GM19023 (cell line): ENCODE measurements at regions not wholly inside any gene's neighbourhood (a gene's known extent, or its start where the extent isn't known, plus 50 kb on each side); places are given as distances from the start of the nearest gene placed in this dataset.

Experiments used
- ATAC-seq: cut with Tn5 transposase; IDR thresholded peaks from one replicate; pipeline ENCODE4 v1.9.1; 2021; ENCODE audit warnings: mild to moderate bottlenecking, moderate library complexity; ENCODE audit not compliant: unreplicated experiment

DNA sequence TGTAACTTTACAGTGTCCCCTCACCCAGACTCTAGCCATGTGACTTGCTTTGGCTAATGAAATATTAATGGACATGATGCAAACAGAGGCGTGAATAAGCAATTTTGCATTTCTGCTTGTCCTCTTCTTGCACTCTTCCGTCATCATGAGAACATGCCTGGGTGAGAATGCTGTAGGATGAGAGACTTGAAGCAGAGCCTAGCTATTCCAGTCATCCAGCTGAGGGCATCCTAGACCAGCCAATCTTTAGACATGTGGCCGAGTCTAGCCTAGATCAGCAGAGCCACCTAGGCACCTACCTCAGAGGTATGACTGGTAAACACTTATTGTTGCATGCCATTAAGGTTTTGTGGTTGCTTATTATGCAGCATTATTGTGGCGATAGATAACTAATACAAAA lies 450.5 kb upstream of the AZI2 start:
- no peak for ATAC-seq

DNA sequence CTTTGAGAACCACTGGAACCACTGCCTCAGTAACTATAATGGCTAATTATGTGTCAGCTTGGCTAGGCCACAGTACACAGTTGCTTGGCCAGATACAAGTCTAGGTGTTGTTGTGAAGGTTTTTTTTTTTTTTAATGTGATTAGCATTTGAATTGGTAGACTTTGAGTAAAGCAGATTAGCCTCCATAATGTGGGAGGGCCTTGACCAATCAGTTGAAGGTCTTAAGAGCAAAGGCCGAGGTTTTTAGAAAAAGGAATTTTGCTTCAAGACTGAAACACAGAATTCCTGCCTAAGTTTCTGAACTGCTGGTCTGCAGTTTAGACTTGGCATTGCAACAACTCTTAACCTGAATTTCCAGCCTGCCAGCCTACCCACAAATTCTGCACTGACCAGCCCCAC lies 451.6 kb upstream of the AZI2 start:
- no peak for ATAC-seq

DNA sequence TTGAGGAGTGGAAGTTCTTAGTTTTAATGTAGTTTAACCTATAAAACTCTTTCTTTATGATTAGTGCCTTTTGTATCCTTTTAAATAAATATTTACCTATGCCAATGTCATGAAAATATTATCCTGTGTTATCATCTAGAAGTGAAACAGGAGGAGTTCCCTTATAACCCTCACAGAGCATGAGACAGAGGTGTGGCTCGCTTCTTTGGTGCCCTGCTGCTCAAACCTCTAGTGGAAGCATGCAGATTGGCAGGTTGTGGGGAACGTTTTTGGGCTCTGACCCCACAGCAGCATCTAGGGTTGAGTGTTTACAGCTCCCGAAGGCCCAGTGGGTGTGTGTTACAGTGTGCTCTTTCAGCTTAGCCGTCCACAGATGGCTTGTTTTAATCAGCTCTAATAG lies 459.4 kb upstream of the AZI2 start:
- ATAC-seq = no peak

DNA sequence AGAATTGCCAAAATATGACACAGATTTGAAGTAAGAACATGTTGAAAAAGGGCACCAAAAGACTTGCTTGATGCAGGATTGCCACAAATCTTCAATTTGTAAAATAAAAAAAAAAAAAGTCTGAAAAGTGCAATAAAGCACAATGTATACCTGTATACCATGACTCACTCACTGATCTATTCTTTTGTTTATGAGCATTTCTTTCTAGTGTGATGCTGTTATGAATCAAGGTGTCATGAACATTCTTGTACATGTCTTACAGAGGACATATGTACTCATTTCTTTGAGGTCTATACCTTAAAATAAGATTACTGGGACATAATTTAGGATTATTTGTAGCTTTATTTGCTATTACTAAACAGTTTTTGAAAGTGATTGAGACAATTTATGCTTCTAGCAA lies 464.9 kb upstream of the RBMS3 start:
- ATAC-seq = no peak

DNA sequence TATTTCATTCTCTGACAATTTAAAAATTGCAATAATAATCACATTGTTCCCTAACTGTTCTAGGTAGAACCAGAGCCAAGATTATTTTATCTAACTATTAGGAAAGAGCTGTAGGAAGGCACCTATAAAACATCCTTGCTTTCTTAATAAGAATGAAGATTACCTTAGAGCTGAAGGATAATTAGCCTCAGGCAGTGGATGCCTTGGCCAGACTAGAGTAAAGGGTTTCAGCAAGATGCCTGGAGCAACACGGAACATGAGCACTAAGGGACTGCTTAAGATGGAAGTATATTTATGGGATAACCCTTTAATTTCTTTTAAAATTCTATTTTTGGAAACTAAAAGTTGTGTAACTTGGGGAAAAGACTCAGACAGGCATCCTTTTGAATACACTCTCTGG lies 456.6 kb upstream of the RBMS3 start:
- ATAC-seq = no peak

DNA sequence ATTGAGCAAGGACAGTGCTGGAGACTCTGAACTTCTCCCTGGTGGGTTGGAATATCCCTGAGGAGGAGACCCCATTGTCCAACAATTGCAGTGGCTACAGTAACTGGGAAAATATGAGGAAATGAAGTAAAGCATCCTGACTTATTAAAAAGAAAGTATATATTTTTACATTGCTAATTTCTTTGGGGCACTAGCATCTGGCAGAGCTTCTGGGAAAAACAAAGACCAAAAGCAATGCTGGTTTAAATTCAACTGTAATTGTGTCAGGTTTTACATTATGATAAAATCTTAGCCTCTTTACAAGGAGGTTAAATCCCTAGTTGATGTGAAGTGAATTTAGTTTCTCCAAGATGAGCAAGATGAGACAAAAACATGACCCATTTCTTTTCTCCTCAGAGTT lies 454.0 kb upstream of the RBMS3 start:
- no peak for ATAC-seq

DNA sequence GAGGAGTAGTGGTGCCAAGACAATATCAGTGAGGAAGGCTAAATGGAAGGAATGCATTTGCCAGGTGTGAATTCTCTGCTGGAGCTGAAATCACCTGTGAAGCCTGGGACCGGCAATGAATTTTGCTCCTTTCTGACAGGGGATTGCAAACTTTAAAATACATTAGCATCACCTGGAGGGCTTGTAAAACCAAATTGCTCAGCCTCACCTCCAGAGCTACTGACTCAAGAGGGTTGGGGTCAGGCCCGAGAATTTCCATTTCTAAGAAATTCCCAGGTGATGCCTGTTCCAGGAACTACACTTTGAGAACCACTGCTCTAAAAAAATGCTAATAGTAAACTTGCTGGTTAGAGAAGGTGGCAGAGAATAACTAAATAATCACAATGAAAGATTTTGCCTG lies 445.6 kb upstream of the RBMS3 start:
- no peak for ATAC-seq

DNA sequence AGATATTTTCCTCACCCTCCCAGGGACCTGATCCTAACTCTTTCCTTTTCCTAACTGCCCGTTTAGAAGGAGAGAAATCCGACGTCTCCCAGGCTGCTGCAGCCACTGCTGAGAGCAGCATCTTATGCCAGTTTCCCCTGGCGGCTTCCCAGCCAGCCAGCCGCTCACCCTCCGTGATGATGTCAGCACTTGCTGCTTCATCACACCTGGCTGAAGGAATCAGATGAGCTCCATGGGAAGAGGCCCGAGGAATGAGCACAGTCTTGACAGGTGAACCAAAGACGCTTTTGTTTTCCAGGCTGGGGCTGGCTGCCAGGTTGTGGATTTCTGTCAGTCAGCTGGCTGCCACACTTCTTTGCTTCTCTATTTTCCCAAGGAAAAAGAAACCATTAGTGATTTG lies 445.1 kb upstream of the RBMS3 start:
- no peak for ATAC-seq

DNA sequence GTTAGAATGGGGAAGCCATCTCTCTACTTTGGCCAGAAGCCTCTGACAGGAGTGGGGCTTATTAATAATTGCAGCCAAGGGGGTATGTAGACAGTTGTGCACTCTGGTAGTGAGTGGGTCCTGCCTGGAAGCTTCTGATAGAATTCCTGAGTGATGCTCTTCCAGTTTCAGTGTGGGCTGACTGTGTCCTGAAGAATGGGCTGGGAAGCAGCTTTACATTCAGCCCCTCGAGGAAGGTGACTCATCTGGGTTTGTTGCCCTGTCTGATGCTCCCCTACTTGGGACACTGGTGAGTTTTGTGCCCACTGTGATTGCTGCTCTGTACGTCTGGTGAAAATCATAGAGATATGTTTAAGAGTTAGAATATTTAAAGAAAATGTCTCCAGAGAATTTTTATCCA lies 444.7 kb upstream of the RBMS3 start:
- no peak for ATAC-seq

DNA sequence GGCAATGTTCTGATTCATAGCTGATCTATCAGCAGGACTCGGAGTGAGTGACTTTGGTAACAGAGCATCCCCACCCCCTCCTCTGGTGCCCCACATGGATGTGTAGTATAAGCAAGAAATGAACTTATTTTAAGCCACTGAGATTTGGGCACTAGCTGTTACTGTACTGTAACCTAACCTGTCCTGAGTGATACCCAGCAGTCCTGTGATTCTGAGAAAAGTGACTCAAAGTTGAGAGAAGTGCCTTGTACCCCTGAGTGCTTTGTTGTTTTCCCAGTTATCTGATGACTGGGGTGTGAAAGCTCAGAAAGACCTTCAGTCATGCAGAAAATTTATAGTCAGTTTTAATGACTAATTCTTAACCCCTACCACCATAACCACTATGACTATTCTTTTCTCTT lies 439.9 kb upstream of the RBMS3 start:
- peak; percentile 55 for ATAC-seq

DNA sequence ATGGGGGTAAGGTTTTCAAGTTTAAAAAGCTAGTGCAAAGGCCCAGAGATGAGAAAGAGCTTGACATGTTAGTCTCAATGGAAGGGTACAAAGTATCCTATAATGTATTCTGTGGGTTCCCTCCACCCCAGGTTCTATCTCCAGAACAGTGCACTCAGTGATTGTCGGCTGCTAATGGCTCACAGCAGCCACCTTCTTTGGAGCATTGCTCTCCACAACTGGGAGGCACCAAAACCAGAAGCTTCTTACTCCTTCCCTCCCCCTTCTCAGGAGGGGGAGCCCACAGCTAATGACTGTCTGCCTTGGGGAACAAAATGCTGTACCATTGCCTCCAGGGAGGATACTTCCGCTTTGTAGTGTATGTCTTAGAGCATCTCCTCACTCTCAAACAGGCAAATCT lies 439.4 kb upstream of the RBMS3 start:
- peak; percentile 12 for ATAC-seq

DNA sequence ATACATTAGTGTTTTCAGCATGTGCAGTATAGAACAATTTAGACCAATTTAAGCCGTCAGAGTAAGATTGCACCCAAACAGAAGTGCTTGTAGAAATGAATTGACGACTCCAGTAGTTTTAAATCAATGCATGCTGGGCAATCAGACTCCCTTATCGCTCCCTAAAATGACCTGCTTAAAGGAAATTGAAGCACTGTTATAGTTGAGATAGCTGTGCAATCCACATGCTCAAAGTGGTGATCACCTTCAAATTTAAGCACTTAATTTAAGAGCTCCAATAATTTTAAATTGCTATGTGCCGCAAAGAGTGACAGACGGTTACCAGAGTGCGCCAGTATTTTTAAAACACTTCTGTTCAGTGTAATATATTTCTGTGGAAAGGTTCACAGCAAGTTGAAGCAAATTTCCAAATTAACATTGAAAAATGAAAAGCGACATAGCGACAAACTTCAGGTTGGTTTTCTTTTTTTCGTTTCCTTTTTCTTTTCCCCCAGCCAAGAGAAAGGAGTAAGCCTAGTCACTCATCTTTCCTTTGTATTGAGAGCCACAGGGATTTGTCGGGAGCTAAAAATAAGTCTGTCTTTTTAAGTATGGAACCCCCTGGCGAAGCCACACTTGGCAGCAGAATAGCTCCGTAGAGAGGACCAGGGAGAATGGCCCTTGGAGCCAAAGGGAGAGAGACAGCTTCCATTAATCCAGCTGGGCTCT lies 436.4 kb upstream of the RBMS3 start:
- no peak for ATAC-seq

DNA sequence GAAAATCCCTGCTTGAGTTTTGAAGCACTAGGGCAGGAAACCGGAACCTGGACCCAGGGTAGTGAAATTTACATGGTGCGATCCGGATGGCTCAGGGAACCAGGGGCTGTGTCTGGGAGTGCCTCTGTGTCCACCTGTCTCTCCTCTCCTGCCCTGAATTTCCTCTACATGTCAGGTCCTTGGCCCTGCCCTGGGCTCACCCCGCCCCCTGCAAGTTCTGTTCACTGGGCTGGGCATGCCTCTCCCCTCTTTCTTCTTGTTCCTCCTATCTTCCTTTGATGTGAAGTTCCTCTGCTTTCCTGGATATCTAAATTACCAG lies 435.9 kb upstream of the RBMS3 start:
- ATAC-seq = no peak

DNA sequence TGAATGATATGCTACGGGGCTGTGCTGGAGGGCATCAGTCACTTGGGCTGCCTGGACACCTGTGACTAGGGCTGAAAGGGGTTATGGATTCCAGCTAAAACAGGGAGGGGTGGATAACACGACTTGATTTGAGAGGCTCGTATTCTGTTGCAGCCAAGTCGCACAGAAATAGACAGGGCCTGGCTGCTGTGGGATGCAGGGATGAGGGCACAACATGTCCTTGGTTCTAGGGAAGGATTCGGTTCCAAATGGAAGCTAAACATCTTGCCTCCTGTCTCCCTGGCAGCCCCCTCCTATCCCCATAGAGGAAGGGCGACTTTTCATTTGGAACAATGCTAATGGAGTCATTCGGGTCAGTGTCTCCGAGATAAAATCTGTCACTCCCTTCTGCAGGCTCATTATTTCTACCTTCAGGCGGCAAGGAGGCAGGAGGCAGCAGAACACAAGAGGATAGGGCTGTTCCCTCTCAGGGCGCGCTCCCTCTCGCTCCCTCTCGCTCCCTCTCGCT lies 433.8 kb upstream of the RBMS3 start:
- no peak for ATAC-seq

DNA sequence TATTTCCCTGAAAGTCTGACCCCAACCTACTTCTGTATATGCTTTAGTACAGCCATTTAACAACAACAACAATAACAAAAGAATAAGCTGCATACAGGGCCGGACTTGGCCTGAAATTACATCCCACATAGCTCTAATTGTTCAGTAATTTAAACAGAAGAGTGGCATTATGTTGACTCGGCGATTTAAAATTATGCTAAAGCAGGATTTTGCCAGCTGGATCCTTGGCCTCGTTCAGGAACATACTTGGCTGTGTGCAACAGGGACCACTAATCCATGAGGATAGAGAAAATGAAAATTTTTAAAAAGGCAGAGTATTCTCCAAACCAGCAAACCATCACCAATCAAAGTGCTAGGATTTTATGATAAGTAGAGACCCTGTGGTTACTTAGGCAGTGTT lies 433.1 kb upstream of the RBMS3 start:
- ATAC-seq = no peak

DNA sequence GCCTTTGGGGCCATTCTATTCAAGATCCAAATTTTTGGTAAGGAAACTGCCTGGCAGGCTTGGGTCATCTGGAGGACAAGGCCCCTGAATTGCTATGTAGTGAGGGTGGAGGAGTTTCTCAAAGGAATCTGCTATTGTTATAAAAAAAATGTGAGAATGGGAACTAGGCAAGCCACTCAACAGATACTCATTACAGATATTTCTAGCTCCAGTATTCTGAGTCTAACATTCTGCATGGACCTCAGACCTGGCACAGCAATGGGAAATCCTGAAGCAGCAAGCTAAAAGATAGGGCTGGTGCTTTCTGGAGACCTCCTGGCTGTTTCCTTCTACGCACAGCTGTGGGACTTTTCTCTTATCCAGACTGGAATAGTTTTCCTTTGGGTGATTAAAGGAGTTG lies 430.7 kb upstream of the RBMS3 start:
- ATAC-seq = no peak

DNA sequence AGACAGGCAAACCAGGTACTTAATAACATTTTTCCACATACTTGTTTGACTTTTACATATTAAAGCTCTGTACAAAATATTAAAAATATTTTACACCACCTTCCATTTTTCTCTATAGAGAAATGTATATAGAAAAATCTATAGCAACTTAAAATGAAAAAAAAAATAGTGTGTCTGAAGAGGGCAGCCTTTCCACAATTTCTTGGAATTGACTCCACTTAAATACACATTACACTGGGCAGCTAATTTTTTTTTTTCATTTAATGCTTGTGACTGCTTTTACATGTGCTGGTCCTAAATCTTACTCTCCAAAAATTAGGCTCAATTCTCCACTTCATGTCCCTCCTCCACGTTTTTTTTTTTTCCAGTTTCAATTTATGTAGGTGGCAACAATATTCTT lies 427.0 kb upstream of the RBMS3 start:
- ATAC-seq = no peak

DNA sequence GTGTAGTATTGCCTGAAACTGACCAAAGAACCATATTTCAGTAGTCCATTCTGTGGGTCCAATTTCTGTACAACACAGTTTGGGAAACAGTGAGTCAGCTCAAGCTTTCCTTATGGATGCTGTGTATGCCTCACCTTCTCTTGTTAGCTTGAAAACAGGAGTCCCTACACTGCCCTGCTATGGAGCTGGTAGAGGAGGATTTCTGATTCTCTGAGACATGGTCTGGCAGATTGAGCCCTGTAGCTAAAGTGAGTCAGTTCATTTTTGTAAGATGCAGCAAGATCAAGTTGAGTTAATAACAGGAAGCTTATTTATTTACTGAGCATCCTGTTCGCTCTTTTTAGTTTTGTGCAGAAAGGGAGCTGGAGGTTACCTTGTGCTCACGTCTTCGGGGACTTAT lies 424.1 kb upstream of the RBMS3 start:
- ATAC-seq = no peak

DNA sequence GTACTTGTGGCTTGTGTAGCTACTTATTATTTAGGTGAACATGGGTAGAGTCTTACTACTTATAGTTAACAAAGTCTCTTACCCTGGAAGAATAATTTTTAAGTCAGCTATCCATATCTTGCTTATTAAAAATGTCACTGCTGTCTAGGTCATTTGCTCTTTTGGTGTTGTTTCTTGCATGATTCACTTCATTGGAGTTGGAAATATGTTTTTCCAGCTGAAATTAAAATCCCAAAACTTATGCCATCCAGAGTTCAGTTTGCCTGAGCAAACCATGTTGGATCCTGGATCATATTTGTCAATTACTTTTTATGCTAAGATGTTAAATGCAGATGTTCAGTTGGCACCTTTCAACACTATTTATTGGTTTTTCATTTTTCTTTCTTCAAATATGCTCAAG lies 421.0 kb upstream of the RBMS3 start:
- ATAC-seq = no peak

DNA sequence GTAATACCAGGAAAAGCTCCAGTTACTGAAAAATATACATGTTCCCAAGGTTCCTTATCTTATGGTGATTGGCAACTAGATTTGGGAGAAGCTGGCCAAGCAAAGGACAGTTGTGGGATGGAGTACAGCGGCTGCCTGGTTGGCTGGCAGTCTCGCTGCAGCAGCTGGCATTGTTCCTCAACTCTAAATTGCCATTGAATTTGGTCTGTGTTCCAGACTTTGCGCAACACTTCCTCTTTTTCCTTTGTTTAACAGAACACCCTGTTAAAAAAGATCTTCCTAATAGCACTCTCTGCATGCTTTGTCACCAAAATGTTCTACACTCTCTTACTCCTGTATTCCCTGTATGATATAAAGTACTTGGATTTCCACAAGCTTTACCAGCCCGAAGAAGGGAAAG lies 420.6 kb upstream of the RBMS3 start:
- ATAC-seq = no peak

DNA sequence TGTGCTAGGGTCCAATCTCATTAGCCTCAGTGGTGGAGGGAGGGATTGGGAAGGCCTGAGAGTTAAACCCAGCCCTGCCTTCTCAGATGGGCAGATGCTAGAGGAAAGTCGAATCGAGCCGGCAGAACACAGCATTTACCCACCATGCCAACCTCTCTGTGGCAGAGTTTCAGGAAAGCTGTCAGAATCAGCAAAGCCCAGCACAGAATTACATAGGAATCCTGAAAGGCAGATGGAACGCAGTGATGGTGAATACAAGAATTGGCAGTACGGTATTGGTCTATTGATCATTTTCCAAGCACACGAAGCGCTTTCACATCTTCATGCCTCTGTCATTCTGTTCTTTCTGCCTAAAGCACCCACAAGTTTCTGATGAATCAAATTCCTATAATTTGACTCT lies 417.7 kb upstream of the RBMS3 start:
- no peak for ATAC-seq

DNA sequence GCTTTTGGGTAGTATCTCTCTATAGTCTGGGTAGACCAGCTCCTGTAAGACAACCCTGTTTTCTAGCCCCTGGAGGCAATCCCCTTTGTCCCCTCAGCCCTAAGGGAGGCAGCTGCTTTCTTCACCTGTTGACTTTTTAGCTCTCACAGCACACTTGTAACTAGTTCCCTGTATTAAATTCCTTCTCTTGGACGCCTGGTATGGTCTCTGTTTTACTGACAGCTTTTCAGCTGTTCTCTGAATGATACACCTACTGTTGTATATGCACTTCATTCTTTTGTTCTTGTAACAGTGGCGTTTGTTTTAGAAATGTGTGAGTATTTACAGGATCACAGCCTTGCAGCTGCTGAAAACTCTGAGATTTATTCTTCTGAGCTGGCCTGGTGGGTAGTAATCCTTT lies 413.0 kb upstream of the RBMS3 start:
- ATAC-seq = no peak

DNA sequence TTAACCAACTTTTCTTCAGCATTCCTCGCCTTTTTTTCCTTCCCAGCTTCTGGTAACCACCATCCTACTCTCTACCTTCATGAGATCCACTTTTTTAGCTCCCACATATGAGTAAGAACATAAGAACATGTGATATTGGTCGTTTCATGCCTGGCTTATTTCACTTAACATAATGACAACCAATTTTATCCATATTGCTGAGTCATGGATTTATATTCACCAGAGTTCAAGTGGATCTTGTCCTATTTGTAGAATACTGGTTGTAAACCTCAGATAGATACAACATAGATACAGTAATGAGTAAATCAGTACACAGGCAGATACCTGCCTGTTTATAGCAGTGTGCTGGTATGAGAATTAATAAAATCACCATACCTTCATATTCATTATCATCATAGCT lies 412.0 kb upstream of the RBMS3 start:
- ATAC-seq = no peak

DNA sequence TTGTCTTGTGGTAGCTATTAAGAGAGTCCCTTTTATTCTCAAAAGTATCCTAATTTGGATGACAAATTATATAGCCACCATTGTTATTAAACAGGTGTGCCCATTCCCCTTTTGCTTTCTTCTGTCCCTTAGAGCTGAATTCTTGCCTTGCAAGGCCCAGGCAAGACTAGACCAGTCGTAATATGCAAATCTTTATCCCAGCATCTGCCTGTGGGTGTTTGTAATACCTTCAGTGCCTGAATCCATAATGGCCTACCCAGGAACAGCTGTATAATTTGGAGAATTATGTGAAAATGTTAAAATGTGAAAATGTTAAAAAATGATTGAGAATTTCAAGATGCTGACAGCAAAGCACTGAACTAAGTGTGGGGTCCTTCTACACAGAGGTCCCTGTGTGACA lies 403.0 kb upstream of the RBMS3 start:
- no peak for ATAC-seq
